ENCODE measurements at regions not wholly inside any gene's neighbourhood (a gene's known extent, or its start where the extent isn't known, plus 50 kb on each side); places are given as distances from the start of the nearest gene placed in this dataset.

DNA sequence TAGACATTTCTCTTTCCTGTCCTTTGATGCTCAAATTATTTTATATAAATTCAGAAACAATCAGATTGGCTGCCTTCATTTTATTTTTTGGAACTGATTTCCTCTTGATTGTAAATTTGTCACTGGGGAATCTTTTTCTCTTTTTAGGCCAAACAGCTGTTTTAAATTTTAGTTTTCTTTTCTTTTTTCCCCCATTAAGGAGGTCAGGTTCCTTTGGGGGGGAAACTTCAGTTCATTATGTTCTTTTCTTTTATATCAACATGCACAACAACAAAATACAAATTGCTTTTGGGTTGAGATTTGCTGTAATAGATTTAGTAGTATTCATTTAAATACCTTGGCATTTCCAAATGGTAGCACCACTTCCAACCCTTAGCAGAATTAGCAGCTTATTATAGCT lies 264.8 kb upstream of the SPRY2 start:
- Histone ChIP-seq H3K79me2 (replicated peaks; ENCODE audit: insufficient read depth, low read length) (no peaks in the 10 kb centered on the region), H3K4me2 (ENCODE audit: low read length) (no peak overlapping the region), H3K9ac (ENCODE audit: low read length) (no peak overlapping the region), H3K4me3 (ENCODE audit: low read length) (no peak overlapping the region), H4K20me1 (ENCODE audit: insufficient read depth) (no peaks in the 10 kb centered on the region), H2AFZ (ENCODE audit: low read depth, low read length) (no peak overlapping the region), H3K27me3 (ENCODE audit: insufficient read depth, low read depth, low read length) (no peaks in the 10 kb centered on the region), H3K9me2 (ENCODE audit: insufficient read depth, low read length) (no peaks in the 10 kb centered on the region), H3K9me3 (ENCODE audit: low read length) (no peaks in the 10 kb centered on the region), H3F3A (ENCODE audit: insufficient read depth, low read length, poor library complexity, severe bottlenecking) (no peaks in the 10 kb centered on the region), H3K36me3 (ENCODE audit: insufficient read depth, low read length) (no peaks in the 10 kb centered on the region), H3K27ac (ENCODE audit: low read length) (no peak overlapping the region)
- TF ChIP-seq EP300 (conservative IDR thresholded peaks at IDR 0.05; ENCODE audit: poor library complexity, severe bottlenecking), result no peak
- TF ChIP-seq SMC3 (conservative IDR thresholded peaks at IDR 0.05; ENCODE audit: poor library complexity), result no peak
- no peak for TF ChIP-seq POLR2AphosphoS5 (IDR thresholded peaks at IDR 0.05)

DNA sequence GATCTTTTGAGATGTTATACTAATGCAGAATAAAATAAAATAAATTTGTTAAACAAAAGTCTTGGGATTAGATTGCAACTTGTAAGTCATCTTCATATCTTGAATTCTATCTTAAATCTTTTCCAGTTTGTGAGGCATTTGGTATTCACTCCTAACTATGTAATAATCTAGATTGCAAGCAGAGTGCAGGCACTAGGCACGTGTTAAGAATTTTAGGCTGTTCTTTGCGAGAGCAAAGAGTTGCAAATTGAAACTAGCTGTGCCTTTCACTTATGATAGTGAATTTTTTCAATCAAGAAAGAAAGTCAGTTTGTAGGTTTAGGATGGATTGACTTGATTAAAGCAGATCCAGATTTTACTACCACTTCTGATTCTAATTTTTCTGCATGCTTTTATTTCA lies 264.1 kb upstream of the SPRY2 start:
- Histone ChIP-seq H2AFZ (ENCODE audit: low read depth, low read length) (no peak overlapping the region), H3F3A (ENCODE audit: insufficient read depth, low read length, poor library complexity, severe bottlenecking) (no peaks in the 10 kb centered on the region), H3K27me3 (ENCODE audit: insufficient read depth, low read depth, low read length) (no peaks in the 10 kb centered on the region), H3K36me3 (ENCODE audit: insufficient read depth, low read length) (no peaks in the 10 kb centered on the region), H3K9ac (ENCODE audit: low read length) (no peak overlapping the region), H3K4me3 (ENCODE audit: low read length) (no peak overlapping the region), H3K27ac (ENCODE audit: low read length) (no peak overlapping the region), H3K9me3 (ENCODE audit: low read length) (no peaks in the 10 kb centered on the region), H3K4me2 (ENCODE audit: low read length) (no peak overlapping the region), H4K20me1 (ENCODE audit: insufficient read depth) (no peaks in the 10 kb centered on the region), H3K79me2 (replicated peaks; ENCODE audit: insufficient read depth, low read length) (no peaks in the 10 kb centered on the region), H3K9me2 (ENCODE audit: insufficient read depth, low read length) (no peaks in the 10 kb centered on the region)
- no peak for TF ChIP-seq EZH2 (IDR thresholded peaks at IDR 0.05; ENCODE audit: borderline replicate concordance, insufficient read depth, low read length, poor library complexity, severe bottlenecking)
- TF ChIP-seq TAF1 (IDR thresholded peaks at IDR 0.05; ENCODE audit: low read depth), result no peak
- no peak for TF ChIP-seq MXI1 (conservative IDR thresholded peaks at IDR 0.05; ENCODE audit: poor library complexity, severe bottlenecking)
- no peak for TF ChIP-seq POLR2AphosphoS5 (IDR thresholded peaks at IDR 0.05)
- TF ChIP-seq, protein P1, sequence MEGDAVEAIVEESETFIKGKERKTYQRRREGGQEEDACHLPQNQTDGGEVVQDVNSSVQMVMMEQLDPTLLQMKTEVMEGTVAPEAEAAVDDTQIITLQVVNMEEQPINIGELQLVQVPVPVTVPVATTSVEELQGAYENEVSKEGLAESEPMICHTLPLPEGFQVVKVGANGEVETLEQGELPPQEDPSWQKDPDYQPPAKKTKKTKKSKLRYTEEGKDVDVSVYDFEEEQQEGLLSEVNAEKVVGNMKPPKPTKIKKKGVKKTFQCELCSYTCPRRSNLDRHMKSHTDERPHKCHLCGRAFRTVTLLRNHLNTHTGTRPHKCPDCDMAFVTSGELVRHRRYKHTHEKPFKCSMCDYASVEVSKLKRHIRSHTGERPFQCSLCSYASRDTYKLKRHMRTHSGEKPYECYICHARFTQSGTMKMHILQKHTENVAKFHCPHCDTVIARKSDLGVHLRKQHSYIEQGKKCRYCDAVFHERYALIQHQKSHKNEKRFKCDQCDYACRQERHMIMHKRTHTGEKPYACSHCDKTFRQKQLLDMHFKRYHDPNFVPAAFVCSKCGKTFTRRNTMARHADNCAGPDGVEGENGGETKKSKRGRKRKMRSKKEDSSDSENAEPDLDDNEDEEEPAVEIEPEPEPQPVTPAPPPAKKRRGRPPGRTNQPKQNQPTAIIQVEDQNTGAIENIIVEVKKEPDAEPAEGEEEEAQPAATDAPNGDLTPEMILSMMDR (IDR thresholded peaks at IDR 0.05; ENCODE audit: poor library complexity, severe bottlenecking), result no peak
- TF ChIP-seq SMC3 (conservative IDR thresholded peaks at IDR 0.05; ENCODE audit: poor library complexity), result no peak
- no peak for TF ChIP-seq EP300 (conservative IDR thresholded peaks at IDR 0.05; ENCODE audit: poor library complexity, severe bottlenecking)
- TF ChIP-seq, protein P2, sequence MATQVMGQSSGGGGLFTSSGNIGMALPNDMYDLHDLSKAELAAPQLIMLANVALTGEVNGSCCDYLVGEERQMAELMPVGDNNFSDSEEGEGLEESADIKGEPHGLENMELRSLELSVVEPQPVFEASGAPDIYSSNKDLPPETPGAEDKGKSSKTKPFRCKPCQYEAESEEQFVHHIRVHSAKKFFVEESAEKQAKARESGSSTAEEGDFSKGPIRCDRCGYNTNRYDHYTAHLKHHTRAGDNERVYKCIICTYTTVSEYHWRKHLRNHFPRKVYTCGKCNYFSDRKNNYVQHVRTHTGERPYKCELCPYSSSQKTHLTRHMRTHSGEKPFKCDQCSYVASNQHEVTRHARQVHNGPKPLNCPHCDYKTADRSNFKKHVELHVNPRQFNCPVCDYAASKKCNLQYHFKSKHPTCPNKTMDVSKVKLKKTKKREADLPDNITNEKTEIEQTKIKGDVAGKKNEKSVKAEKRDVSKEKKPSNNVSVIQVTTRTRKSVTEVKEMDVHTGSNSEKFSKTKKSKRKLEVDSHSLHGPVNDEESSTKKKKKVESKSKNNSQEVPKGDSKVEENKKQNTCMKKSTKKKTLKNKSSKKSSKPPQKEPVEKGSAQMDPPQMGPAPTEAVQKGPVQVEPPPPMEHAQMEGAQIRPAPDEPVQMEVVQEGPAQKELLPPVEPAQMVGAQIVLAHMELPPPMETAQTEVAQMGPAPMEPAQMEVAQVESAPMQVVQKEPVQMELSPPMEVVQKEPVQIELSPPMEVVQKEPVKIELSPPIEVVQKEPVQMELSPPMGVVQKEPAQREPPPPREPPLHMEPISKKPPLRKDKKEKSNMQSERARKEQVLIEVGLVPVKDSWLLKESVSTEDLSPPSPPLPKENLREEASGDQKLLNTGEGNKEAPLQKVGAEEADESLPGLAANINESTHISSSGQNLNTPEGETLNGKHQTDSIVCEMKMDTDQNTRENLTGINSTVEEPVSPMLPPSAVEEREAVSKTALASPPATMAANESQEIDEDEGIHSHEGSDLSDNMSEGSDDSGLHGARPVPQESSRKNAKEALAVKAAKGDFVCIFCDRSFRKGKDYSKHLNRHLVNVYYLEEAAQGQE (IDR thresholded peaks at IDR 0.05; ENCODE audit: borderline replicate concordance), result no peak
- TF ChIP-seq RAD21 (conservative IDR thresholded peaks at IDR 0.05), result no peak

DNA sequence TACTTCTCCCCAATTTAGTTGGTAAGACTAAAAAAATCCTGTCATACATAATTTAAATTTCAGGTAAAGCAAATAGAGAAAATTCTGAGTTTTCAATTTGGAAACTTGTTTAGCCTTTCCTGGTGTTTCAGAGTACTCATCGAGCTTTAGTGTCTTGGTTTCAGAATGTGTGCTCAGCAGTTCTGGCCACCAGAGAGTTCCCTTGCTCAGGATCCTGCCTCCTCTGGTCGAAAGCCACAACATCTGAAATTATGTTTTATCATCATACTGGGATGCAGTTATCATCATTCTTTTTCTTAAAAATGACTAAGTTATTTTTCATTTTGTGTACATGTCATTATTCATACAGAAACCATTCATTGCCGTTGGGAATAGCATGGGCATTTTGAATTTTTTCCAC lies 263.2 kb upstream of the SPRY2 start:
- Histone ChIP-seq H3K4me3 (ENCODE audit: low read length) (no peak overlapping the region), H3K4me2 (ENCODE audit: low read length) (no peak overlapping the region), H3K9me3 (ENCODE audit: low read length) (no peaks in the 10 kb centered on the region), H3K36me3 (ENCODE audit: insufficient read depth, low read length) (no peaks in the 10 kb centered on the region), H4K20me1 (ENCODE audit: insufficient read depth) (no peaks in the 10 kb centered on the region), H3F3A (ENCODE audit: insufficient read depth, low read length, poor library complexity, severe bottlenecking) (no peaks in the 10 kb centered on the region), H3K27me3 (ENCODE audit: insufficient read depth, low read depth, low read length) (no peaks in the 10 kb centered on the region), H3K9ac (ENCODE audit: low read length) (no peak overlapping the region), H3K9me2 (ENCODE audit: insufficient read depth, low read length) (no peaks in the 10 kb centered on the region), H2AFZ (ENCODE audit: low read depth, low read length) (no peak overlapping the region), H3K79me2 (replicated peaks; ENCODE audit: insufficient read depth, low read length) (no peaks in the 10 kb centered on the region), H3K27ac (ENCODE audit: low read length) (no peak overlapping the region)
- TF ChIP-seq POLR2AphosphoS5 (IDR thresholded peaks at IDR 0.05), result no peak
- TF ChIP-seq, protein P1 (IDR thresholded peaks at IDR 0.05; ENCODE audit: poor library complexity, severe bottlenecking), result no peak
- TF ChIP-seq TAF1 (IDR thresholded peaks at IDR 0.05; ENCODE audit: low read depth), result no peak
- no peak for TF ChIP-seq SMC3 (conservative IDR thresholded peaks at IDR 0.05; ENCODE audit: poor library complexity)
- no peak for TF ChIP-seq RAD21 (conservative IDR thresholded peaks at IDR 0.05)
- no peak for TF ChIP-seq MXI1 (conservative IDR thresholded peaks at IDR 0.05; ENCODE audit: poor library complexity, severe bottlenecking)
- TF ChIP-seq, protein P2 (IDR thresholded peaks at IDR 0.05; ENCODE audit: borderline replicate concordance), result no peak
- no peak for TF ChIP-seq EP300 (conservative IDR thresholded peaks at IDR 0.05; ENCODE audit: poor library complexity, severe bottlenecking)
- TF ChIP-seq EZH2 (IDR thresholded peaks at IDR 0.05; ENCODE audit: borderline replicate concordance, insufficient read depth, low read length, poor library complexity, severe bottlenecking), result no peak
